ENCODE measurements at regions not wholly inside any gene's neighbourhood (a gene's known extent, or its start where the extent isn't known, plus 50 kb on each side); places are given as distances from the start of the nearest gene placed in this dataset.

DNA sequence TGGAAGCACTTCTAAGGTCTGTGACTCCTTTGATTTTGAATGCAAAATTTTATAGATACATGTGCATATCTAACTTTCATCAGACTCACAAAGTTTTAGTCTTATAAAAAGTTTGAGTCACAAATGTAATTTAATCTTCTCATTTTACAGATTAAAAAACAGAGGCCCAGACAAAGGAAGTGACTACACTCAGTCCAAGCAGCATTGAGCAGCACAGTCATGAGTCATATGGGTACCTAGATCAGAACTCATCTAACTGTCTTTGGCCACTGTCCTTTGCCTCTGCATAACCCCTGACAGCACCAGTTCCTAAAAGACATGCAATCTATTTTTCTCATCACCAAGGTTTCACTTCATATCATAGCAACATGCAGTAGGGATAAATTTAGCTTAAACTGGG lies 210.7 kb upstream of the KCNH8 start:
- TF ChIP-seq POLR2A (IDR thresholded peaks at IDR 0.05) (no peak), POLR2AphosphoS5 (IDR thresholded peaks at IDR 0.05; ENCODE audit: insufficient read depth in 1 of 2, low read depth in 1 of 2) (no peak)
- TF ChIP-seq, protein P1, sequence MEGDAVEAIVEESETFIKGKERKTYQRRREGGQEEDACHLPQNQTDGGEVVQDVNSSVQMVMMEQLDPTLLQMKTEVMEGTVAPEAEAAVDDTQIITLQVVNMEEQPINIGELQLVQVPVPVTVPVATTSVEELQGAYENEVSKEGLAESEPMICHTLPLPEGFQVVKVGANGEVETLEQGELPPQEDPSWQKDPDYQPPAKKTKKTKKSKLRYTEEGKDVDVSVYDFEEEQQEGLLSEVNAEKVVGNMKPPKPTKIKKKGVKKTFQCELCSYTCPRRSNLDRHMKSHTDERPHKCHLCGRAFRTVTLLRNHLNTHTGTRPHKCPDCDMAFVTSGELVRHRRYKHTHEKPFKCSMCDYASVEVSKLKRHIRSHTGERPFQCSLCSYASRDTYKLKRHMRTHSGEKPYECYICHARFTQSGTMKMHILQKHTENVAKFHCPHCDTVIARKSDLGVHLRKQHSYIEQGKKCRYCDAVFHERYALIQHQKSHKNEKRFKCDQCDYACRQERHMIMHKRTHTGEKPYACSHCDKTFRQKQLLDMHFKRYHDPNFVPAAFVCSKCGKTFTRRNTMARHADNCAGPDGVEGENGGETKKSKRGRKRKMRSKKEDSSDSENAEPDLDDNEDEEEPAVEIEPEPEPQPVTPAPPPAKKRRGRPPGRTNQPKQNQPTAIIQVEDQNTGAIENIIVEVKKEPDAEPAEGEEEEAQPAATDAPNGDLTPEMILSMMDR (IDR thresholded peaks at IDR 0.05): no peak

All from vagina (tissue), 2 donors.